ENCODE measurements at regions not wholly inside any gene's neighbourhood (a gene's known extent, or its start where the extent isn't known, plus 50 kb on each side); places are given as distances from the start of the nearest gene placed in this dataset.

GRCh38 chrX:63430026-63430425 lies 78.9 kb upstream of the SPIN4 start:
- no peak for DNase-seq (ENCODE audit: low read depth, low spot score)
- H3K27ac ChIP-seq (ENCODE audit: insufficient read depth, low read depth, low read length): no peak overlapping the region

GRCh38 chrX:63428348-63428747 lies 77.2 kb upstream of the SPIN4 start:
- DNase-seq (ENCODE audit: low read depth, low spot score) (no peak), FAIRE-seq (no peak)
- H3K36me3 ChIP-seq (ENCODE audit: control insufficient read depth in 2 of 2, extremely low read depth in 1 of 2, insufficient read depth in 2 of 2, low read length in 2 of 2): peaks cover 0 to 2% of the 10 kb centered on the region in 2 experiments
- H4K20me1 ChIP-seq (replicated peaks; ENCODE audit: control insufficient read depth, extremely low read depth, insufficient read depth, low read length): no peaks in the 10 kb centered on the region
- ChIA-PET POLR2A (no interaction called here), CTCF (no interaction called here)
- no peaks in the 10 kb centered on the region for H3K79me2 ChIP-seq (ENCODE audit: control insufficient read depth, insufficient read depth, low read length)
- no peak overlapping the region for H3K27ac ChIP-seq (ENCODE audit: insufficient read depth, low read depth, low read length)
- no peak overlapping the region for H3K4me2 ChIP-seq (ENCODE audit: insufficient read depth, low read length)
- H3K4me1 ChIP-seq (ENCODE audit: control insufficient read depth, extremely low read depth, insufficient read depth, low read length): no peaks in the 10 kb centered on the region
- H3K9ac ChIP-seq (replicated peaks; ENCODE audit: extremely low read depth, insufficient read depth, low read length): no peak overlapping the region
- dilution Hi-C loops (cut with MboI; ENCODE audit: extremely low pct_ligation_motif_present, low sequenced_read_pairs): no loop called here
- intact Hi-C loops (cut with micrococcal nuclease): no loop called here
- no TSS peak for BruUV-seq (replicated peaks)
- H3K27me3 ChIP-seq (ENCODE audit: control insufficient read depth in 2 of 2, insufficient read depth in 2 of 2, low read length in 2 of 2): no peaks in the 10 kb centered on the region
- TF ChIP-seq POLR2AphosphoS5 (IDR thresholded peaks at IDR 0.05; ENCODE audit: insufficient read depth, low read depth, low read length) (no peak), FOS (IDR thresholded peaks at IDR 0.05; ENCODE audit: borderline replicate concordance, insufficient read depth, low read length) (no peak), MAX (IDR thresholded peaks at IDR 0.05; ENCODE audit: insufficient read depth, insufficient read length) (no peak), MYC (IDR thresholded peaks at IDR 0.05; ENCODE audit: low read depth, low read length) (no peak), JUN (IDR thresholded peaks at IDR 0.05; ENCODE audit: borderline replicate concordance, insufficient read depth, insufficient read length, low read depth) (no peak)
- no peak overlapping the region for H3K4me3 ChIP-seq (replicated peaks in 1 of 3; ENCODE audit: insufficient read depth in 1 of 3, low read depth in 1 of 3, low read length in 3 of 3)
- H3K9me3 ChIP-seq (replicated peaks; ENCODE audit: control insufficient read depth, insufficient read depth, low read length): no peaks in the 10 kb centered on the region
- H2AFZ ChIP-seq (ENCODE audit: low read depth, low read length): no peak overlapping the region
- no peaks in the 10 kb centered on the region for H3K9me1 ChIP-seq (replicated peaks; ENCODE audit: control insufficient read depth, extremely low read depth, insufficient read depth, low read length)

More at GRCh38 chrX:63430026-63430425, 78.9 kb upstream of the SPIN4 start:
- BruUV-seq (replicated peaks): no TSS peak
- no peak for TF ChIP-seq JUN (IDR thresholded peaks at IDR 0.05; ENCODE audit: borderline replicate concordance, insufficient read depth, insufficient read length, low read depth)
- TF ChIP-seq CTCF (IDR thresholded peaks at IDR 0.05; ENCODE audit: extremely low read depth in 1 of 2, insufficient read depth in 1 of 2, low read depth in 1 of 2, low read length in 2 of 2): no peak
- no peak for TF ChIP-seq POLR2A (IDR thresholded peaks at IDR 0.05; ENCODE audit: low read depth, low read length)
- ChIA-PET CTCF (no interaction called here), POLR2A (no interaction called here)
- FAIRE-seq: no peak
- dilution Hi-C loops (cut with MboI; ENCODE audit: extremely low pct_ligation_motif_present, low sequenced_read_pairs): no loop called here
- Histone ChIP-seq H3K9me3 (replicated peaks; ENCODE audit: control insufficient read depth, insufficient read depth, low read length) (no peaks in the 10 kb centered on the region), H3K79me2 (ENCODE audit: control insufficient read depth, insufficient read depth, low read length) (no peaks in the 10 kb centered on the region), H3K9me1 (replicated peaks; ENCODE audit: control insufficient read depth, extremely low read depth, insufficient read depth, low read length) (no peaks in the 10 kb centered on the region), H3K9ac (replicated peaks; ENCODE audit: extremely low read depth, insufficient read depth, low read length) (no peak overlapping the region), H3K4me3 (replicated peaks in 1 of 3; ENCODE audit: insufficient read depth in 1 of 3, low read depth in 1 of 3, low read length in 3 of 3) (no peak overlapping the region), H4K20me1 (replicated peaks; ENCODE audit: control insufficient read depth, extremely low read depth, insufficient read depth, low read length) (no peaks in the 10 kb centered on the region), H3K4me1 (ENCODE audit: control insufficient read depth, extremely low read depth, insufficient read depth, low read length) (no peaks in the 10 kb centered on the region), H3K4me2 (ENCODE audit: insufficient read depth, low read length) (no peak overlapping the region), H3K27me3 (ENCODE audit: control insufficient read depth in 2 of 2, insufficient read depth in 2 of 2, low read length in 2 of 2) (no peaks in the 10 kb centered on the region), H2AFZ (ENCODE audit: low read depth, low read length) (no peak overlapping the region), H3K36me3 (ENCODE audit: control insufficient read depth in 2 of 2, extremely low read depth in 1 of 2, insufficient read depth in 2 of 2, low read length in 2 of 2) (no peaks in the 10 kb centered on the region)
- intact Hi-C loops (cut with micrococcal nuclease): no loop called here

All from endothelial cell of umbilical vein (primary cell).